Testis (tissue), 2 donors: ENCODE measurements at regions not wholly inside any gene's neighbourhood (a gene's known extent, or its start where the extent isn't known, plus 50 kb on each side); places are given as distances from the start of the nearest gene placed in this dataset.

Source experiments
- DNase-seq: peaks from one replicate; pipeline ENCODE4 v3.0.0-alpha.2; 2019
- H3K27ac ChIP-seq, 2 donors: fragments of 200-600 bp; sonication (generic); one replicate each; pipeline ENCODE4 v1.5.1; 2019
- H3K27me3 ChIP-seq: fragments of 200-600 bp; sonication (generic); one replicate; pipeline ENCODE4 v1.5.1; 2019
- H3K36me3 ChIP-seq: fragments of 200-600 bp; sonication (generic); one replicate; pipeline ENCODE4 v1.5.1; 2017; ENCODE audit warnings: low read depth; ENCODE audit errors: missing control alignments
- H3K4me1 ChIP-seq: fragments of 200-600 bp; sonication (generic); one replicate; pipeline ENCODE4 v1.5.1; 2019
- H3K4me3 ChIP-seq, 2 donors: fragments of 200-600 bp; sonication (generic); one replicate each; pipeline ENCODE4 v1.5.1; 2017 to 2019
- H3K9me3 ChIP-seq: fragments of 200-600 bp; sonication (generic); one replicate; pipeline ENCODE4 v1.5.1; 2017
- POLR2A ChIP-seq: fragments of 450-650 bp; IDR thresholded peaks from one replicate; pipeline ENCODE4 v1.6.1; 2017; ENCODE audit warnings: antibody characterized with exemption, mild to moderate bottlenecking, moderate library complexity
- WGBS, 2 donors: methylation state at CpG; one replicate each; pipeline ENCODE4 v1.1.5; 2018; 5-methylcytosine and 5-hydroxymethylcytosine counted together
- intact Hi-C: fragments of 100-400 bp; cut with DNase I; formaldehyde crosslinking; loops from one replicate; pipeline ENCODE4 v1.15.1; 2023; ENCODE audit warnings: low total_unique reads
- TF ChIP-seq, protein P1 (sequence below), 3 experiments: fragments of 450-650 bp in 2 of 3; fragments of 200-600 bp in 1 of 3; sonication (generic) in 1 of 3; IDR thresholded peaks; one replicate each; pipeline ENCODE4 v1.5.1; 2016 to 2019; ENCODE audit warnings: antibody characterized with exemption in 3 of 3, mild to moderate bottlenecking in 2 of 3, moderate library complexity in 1 of 3

DNA sequence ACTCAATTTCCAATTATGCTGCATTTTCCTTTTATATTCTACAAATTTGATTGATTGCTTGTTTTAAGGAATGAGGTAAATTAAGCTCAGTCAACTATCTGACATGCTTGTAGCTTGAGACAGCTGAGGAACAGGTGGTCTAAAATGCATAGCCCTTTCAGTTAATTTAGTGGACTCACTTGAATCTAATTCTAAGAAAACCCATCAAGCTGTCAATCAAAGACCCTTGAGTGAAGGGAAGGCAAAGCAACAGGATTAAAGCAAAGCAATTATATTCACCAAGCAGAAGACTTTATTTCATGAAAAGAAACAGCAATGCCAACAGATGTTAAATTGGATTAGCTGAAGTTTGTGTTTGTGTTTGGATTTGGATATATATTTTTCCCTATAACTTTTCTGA is 228.5 kb downstream of the ARPP21 start:
- no peak for DNase-seq
- Histone ChIP-seq H3K27me3 (no peaks in the 10 kb centered on the region), H3K9me3 (no peaks in the 10 kb centered on the region), H3K4me3 (no peak overlapping the region), H3K27ac (no peak overlapping the region), H3K36me3 (no peaks in the 10 kb centered on the region), H3K4me1 (no peaks in the 10 kb centered on the region)
- no peak for TF ChIP-seq POLR2A
- TF ChIP-seq, protein P1, sequence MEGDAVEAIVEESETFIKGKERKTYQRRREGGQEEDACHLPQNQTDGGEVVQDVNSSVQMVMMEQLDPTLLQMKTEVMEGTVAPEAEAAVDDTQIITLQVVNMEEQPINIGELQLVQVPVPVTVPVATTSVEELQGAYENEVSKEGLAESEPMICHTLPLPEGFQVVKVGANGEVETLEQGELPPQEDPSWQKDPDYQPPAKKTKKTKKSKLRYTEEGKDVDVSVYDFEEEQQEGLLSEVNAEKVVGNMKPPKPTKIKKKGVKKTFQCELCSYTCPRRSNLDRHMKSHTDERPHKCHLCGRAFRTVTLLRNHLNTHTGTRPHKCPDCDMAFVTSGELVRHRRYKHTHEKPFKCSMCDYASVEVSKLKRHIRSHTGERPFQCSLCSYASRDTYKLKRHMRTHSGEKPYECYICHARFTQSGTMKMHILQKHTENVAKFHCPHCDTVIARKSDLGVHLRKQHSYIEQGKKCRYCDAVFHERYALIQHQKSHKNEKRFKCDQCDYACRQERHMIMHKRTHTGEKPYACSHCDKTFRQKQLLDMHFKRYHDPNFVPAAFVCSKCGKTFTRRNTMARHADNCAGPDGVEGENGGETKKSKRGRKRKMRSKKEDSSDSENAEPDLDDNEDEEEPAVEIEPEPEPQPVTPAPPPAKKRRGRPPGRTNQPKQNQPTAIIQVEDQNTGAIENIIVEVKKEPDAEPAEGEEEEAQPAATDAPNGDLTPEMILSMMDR (IDR thresholded peaks at IDR 0.05) = no peak
- intact Hi-C loops = no loop called here

DNA sequence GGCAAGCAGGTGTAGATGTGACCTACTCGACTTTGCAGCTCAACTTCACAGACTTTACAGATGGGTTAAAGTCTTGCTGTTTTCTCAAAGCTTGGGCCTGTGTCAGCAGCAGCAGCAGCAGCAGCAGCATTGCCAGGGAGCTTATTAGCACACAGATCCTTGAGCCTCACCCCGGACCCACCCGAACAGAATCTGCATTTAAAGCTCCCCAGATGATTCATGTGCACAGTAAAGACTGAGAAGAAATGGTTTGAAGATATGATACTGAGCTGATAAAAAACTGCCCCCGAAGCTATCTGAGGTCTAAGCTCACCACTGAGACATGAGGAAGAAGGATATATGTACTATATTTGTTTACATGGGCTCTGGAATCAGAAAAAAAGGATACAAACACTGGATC is 231.7 kb downstream of the ARPP21 start:
- no peaks in the 10 kb centered on the region for H3K27me3 ChIP-seq
- WGBS, 2 donors = 63 to 68% methylated on average over 3 to 4 of the region's 4 CpGs
- H3K36me3 ChIP-seq = no peaks in the 10 kb centered on the region
- H3K27ac ChIP-seq = no peak overlapping the region
- H3K9me3 ChIP-seq = no peaks in the 10 kb centered on the region
- H3K4me3 ChIP-seq = no peak overlapping the region
- no peak for DNase-seq
- TF ChIP-seq POLR2A = no peak
- TF ChIP-seq, protein P1 (IDR thresholded peaks at IDR 0.05) = no peak
- intact Hi-C loops = no loop called here
- no peaks in the 10 kb centered on the region for H3K4me1 ChIP-seq

DNA sequence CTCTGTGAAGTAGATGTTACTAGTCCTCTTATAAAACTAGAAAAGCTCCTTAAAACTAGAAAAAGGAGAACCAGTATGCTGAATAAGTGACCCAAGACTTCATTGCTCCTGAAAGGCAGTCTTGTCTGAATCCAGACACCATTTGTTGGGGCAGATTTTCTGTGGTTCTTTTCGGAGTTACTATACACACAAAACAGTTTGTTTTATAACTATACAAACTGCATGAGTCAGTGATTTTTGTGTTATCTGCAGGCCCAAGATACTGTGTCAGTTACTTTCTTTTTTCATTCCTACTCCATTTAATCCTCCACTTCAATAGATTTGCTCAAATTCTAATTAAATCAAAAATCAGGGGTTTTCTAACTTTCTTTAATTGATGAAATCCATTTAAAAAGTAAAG is 244.6 kb downstream of the ARPP21 start:
- DNase-seq = no peak
- Histone ChIP-seq H3K4me3 (no peak overlapping the region), H3K27me3 (no peaks in the 10 kb centered on the region), H3K36me3 (no peaks in the 10 kb centered on the region), H3K4me1 (no peaks in the 10 kb centered on the region), H3K27ac (no peak overlapping the region), H3K9me3 (no peaks in the 10 kb centered on the region)
- WGBS, 2 donors = 79 to 89% methylated on average over 1 of the region's 1 CpG
- TF ChIP-seq POLR2A = no peak
- TF ChIP-seq, protein P1 (IDR thresholded peaks at IDR 0.05) = no peak
- intact Hi-C loops = no loop called here

DNA sequence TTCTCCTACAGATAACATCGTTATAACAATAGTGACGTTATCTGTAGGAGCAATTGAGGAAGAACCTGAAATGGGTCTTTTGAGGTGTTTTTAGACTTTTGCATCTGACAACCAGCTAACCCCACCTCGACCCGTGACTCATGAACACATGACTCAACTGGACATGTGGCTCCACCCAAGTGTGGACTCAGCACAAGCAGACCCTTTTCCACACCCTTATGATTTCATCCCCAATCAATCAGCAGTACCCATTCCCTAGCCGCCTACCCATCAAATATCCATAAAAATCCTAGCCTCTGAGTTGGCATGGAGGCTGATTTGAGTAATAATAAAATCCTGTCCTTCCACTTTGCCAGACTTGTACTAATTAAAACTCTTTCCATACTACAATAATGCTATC is 255.4 kb downstream of the ARPP21 start:
- H3K9me3 ChIP-seq = no peaks in the 10 kb centered on the region
- DNase-seq = no peak
- no peaks in the 10 kb centered on the region for H3K4me1 ChIP-seq
- H3K36me3 ChIP-seq = no peaks in the 10 kb centered on the region
- intact Hi-C loops = no loop called here
- no peaks in the 10 kb centered on the region for H3K27me3 ChIP-seq
- WGBS, 2 donors = 94 to 96% methylated on average over 5 of the region's 5 CpGs
- TF ChIP-seq, protein P1 (IDR thresholded peaks at IDR 0.05) = no peak
- TF ChIP-seq POLR2A = no peak
- H3K4me3 ChIP-seq = no peak overlapping the region
- H3K27ac ChIP-seq = no peak overlapping the region

DNA sequence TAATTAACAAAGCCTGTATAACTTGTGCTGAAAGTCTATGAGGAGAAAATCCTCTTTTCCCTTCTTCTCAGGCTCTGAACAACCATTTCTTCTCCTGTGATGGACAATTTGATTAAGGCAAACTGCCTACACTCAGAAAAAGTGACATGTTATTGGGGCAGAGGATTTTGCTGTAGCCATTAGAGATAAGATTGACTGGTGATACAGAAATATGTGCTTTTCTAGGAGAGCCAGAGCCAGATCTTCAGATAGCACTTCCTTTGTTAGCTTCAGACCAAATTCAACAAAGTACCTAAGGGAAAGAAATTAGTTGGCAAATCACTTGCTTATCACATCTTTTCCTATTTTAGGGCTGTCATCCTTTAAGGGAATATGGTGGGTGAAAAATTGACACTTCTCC is 259.9 kb downstream of the ARPP21 start:
- Histone ChIP-seq H3K4me1 (no peaks in the 10 kb centered on the region), H3K9me3 (no peaks in the 10 kb centered on the region), H3K27me3 (no peaks in the 10 kb centered on the region), H3K36me3 (no peaks in the 10 kb centered on the region), H3K27ac (no peak overlapping the region), H3K4me3 (no peak overlapping the region)
- no peak for TF ChIP-seq POLR2A
- TF ChIP-seq, protein P1 (IDR thresholded peaks at IDR 0.05) = no peak
- intact Hi-C loops = no loop called here
- DNase-seq = no peak
